Suprapubic skin (tissue), 3 donors: ENCODE measurements at regions not wholly inside any gene's neighbourhood (a gene's known extent, or its start where the extent isn't known, plus 50 kb on each side); places are given as distances from the start of the nearest gene placed in this dataset.

Source experiments
- CTCF ChIP-seq, 2 donors: fragments of 200-600 bp in 1 of 2; fragments of 450-650 bp in 1 of 2; sonication (generic) in 1 of 2; IDR thresholded peaks; one replicate each; pipeline ENCODE4 v1.5.1; 2016 to 2019; ENCODE audit warnings: antibody characterized with exemption in 2 of 2, mild to moderate bottlenecking in 1 of 2, moderate library complexity in 1 of 2
- POLR2AphosphoS5 ChIP-seq, 3 donors: sonication (generic); formaldehyde crosslinking; IDR thresholded peaks; one replicate each; pipeline ENCODE4 v1.6.1; 2017; ENCODE audit warnings: antibody characterized with exemption in 3 of 3

- TF ChIP-seq CTCF (IDR thresholded peaks at IDR 0.05) (no peak), POLR2AphosphoS5 (IDR thresholded peaks at IDR 0.05) (no peak)
These were observed 76.8 kb upstream of the CARD11 start for GRCh38 chr7:3120513-3120912.
